ENCODE measurements at regions not wholly inside any gene's neighbourhood (a gene's known extent, or its start where the extent isn't known, plus 50 kb on each side); places are given as distances from the start of the nearest gene placed in this dataset.

GRCh38 chr6:11894212-11894611 is 115.6 kb upstream of the ADTRP start:
- WGBS (ENCODE audit: insufficient coverage, low coverage, missing lambda C conversion rate) = 50% methylated on average over 1 of the region's 1 CpG
- ChIA-PET POLR2A (interaction anchor here (1.1 kb wide), 1 partner anchor 20 kb away, joined by 4 read pairs; no protein-coding TSS in a partner anchor), CTCF (ENCODE audit: low intra/inter-chr PET ratio) (no interaction called here)
- peak; percentile 29 for FAIRE-seq
- H3K27me3 ChIP-seq (ENCODE audit: control insufficient read depth in 2 of 2, insufficient read depth in 2 of 2, low read length in 2 of 2) = no peaks in the 10 kb centered on the region
- intact Hi-C loops (cut with micrococcal nuclease) (no loop called here), in situ Hi-C loops (cut with MboI) (no loop called here)
- DNase-seq (ENCODE audit: extremely low read depth in 1 of 4, low spot score in 3 of 4) = peak in 1 of 4 experiments; percentile 42
- peak overlapping the region; percentile 34; the same call in 1 of the 2 replicates for H2AFZ ChIP-seq (ENCODE audit: low read depth, low read length)
- H3K27ac ChIP-seq (ENCODE audit: extremely low read depth, low read depth, low read length) = no peak overlapping the region
- peak; percentile 79 for ATAC-seq
- no peak overlapping the region for H3K4me2 ChIP-seq (ENCODE audit: insufficient read depth, low read length)
- H3K4me3 ChIP-seq = no peak overlapping the region
- H3K79me2 ChIP-seq (ENCODE audit: control insufficient read depth, insufficient read depth, low read length) = no peaks in the 10 kb centered on the region
- no peaks in the 10 kb centered on the region for H3K36me3 ChIP-seq (ENCODE audit: control insufficient read depth, insufficient read depth, low read length)
- BruUV-seq (replicated peaks) = no TSS peak
- peaks cover 1% of the 10 kb centered on the region; the same call in 1 of the 2 replicates for H3K9me3 ChIP-seq (replicated peaks; ENCODE audit: control insufficient read depth, insufficient read depth, low read depth, low read length)
- H4K20me1 ChIP-seq (replicated peaks; ENCODE audit: control insufficient read depth, insufficient read depth, low read length) = no peaks in the 10 kb centered on the region
- H3K4me1 ChIP-seq (replicated peaks in 1 of 2; ENCODE audit: control insufficient read depth in 2 of 2, insufficient read depth in 2 of 2, low read length in 2 of 2) = no peaks in the 10 kb centered on the region; a peak in 2 of 5 replicates
- H3K9ac ChIP-seq (ENCODE audit: insufficient read depth in 1 of 2, low read depth in 2 of 2, low read length in 2 of 2) = no peak overlapping the region; a peak in 1 of 4 replicates
- no peaks in the 10 kb centered on the region for H3K9me1 ChIP-seq (ENCODE audit: control insufficient read depth, insufficient read depth, low read length)
- TF ChIP-seq ZNF175 (CRISPR knock-in tag; IDR thresholded peaks at IDR 0.05; ENCODE audit: low read depth) (no peak), RCOR1 (IDR thresholded peaks at IDR 0.05; ENCODE audit: borderline replicate concordance in 1 of 2, low read depth in 2 of 2, low read length in 2 of 2) (peak; percentile 18 to 51; a peak in 1 of 4 replicates), ZNF174 (CRISPR knock-in tag; IDR thresholded peaks at IDR 0.05) (no peak), GABPB1 (CRISPR knock-in tag; IDR thresholded peaks at IDR 0.05) (no peak), EP300 (IDR thresholded peaks at IDR 0.05; ENCODE audit: low read length) (peak; percentile 40; the same call in 1 of the 2 replicates), ZNF239 (CRISPR knock-in tag; IDR thresholded peaks at IDR 0.05) (no peak), RBM15 (IDR thresholded peaks at IDR 0.05; ENCODE audit: insufficient read depth, low read length) (no peak), FOXM1 (IDR thresholded peaks at IDR 0.05; ENCODE audit: low read depth) (no peak), FOXM1 (CRISPR knock-in tag; IDR thresholded peaks at IDR 0.05; ENCODE audit: low read depth) (no peak), ARID1B (IDR thresholded peaks at IDR 0.05) (peak; percentile 63), GABPA (tag; conservative IDR thresholded peaks at IDR 0.05; ENCODE audit: low read depth) (no peak), ZNF695 (CRISPR knock-in tag; IDR thresholded peaks at IDR 0.05) (no peak), E2F1 (CRISPR knock-in tag; IDR thresholded peaks at IDR 0.05) (no peak), E2F8 (IDR thresholded peaks at IDR 0.05; ENCODE audit: low read depth, partially characterized antibody) (no peak), NR2C2 (CRISPR knock-in tag; IDR thresholded peaks at IDR 0.05) (no peak), NR2C2 (tag; IDR thresholded peaks at IDR 0.05) (no peak)
- TF ChIP-seq, protein P1, sequence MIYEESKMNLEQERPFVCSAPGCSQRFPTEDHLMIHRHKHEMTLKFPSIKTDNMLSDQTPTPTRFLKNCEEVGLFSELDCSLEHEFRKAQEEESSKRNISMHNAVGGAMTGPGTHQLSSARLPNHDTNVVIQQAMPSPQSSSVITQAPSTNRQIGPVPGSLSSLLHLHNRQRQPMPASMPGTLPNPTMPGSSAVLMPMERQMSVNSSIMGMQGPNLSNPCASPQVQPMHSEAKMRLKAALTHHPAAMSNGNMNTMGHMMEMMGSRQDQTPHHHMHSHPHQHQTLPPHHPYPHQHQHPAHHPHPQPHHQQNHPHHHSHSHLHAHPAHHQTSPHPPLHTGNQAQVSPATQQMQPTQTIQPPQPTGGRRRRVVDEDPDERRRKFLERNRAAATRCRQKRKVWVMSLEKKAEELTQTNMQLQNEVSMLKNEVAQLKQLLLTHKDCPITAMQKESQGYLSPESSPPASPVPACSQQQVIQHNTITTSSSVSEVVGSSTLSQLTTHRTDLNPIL (CRISPR knock-in tag; IDR thresholded peaks at IDR 0.05) = no peak
- TF ChIP-seq, protein P2, sequence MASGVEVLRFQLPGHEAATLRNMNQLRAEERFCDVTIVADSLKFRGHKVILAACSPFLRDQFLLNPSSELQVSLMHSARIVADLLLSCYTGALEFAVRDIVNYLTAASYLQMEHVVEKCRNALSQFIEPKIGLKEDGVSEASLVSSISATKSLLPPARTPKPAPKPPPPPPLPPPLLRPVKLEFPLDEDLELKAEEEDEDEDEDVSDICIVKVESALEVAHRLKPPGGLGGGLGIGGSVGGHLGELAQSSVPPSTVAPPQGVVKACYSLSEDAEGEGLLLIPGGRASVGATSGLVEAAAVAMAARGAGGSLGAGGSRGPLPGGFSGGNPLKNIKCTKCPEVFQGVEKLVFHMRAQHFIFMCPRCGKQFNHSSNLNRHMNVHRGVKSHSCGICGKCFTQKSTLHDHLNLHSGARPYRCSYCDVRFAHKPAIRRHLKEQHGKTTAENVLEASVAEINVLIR (CRISPR knock-in tag; IDR thresholded peaks at IDR 0.05) = no peak

Data from K562 (cell line).